Liver (tissue), 8 donors: ENCODE measurements at regions not wholly inside any gene's neighbourhood (a gene's known extent, or its start where the extent isn't known, plus 50 kb on each side); places are given as distances from the start of the nearest gene placed in this dataset.

Source experiments
- DNase-seq: peaks from one replicate; pipeline ENCODE4 v3.0.0-alpha.2; 2017; ENCODE audit warnings: low spot score
- H3K27ac ChIP-seq, 2 donors: one replicate each; pipeline ENCODE4 v1.7.0; 2013; ENCODE audit warnings: inconsistent platforms in 2 of 2, low read length in 2 of 2, control low read depth in 1 of 2, low read depth in 1 of 2, mild to moderate bottlenecking in 1 of 2
- H3K27me3 ChIP-seq, 4 donors: one replicate each; pipeline versions ENCODE4 v1.6.1 to v1.7.0; 2013; ENCODE audit warnings: low read length in 3 of 4, inconsistent platforms in 1 of 4, mild to moderate bottlenecking in 1 of 4, moderate library complexity in 1 of 4; ENCODE audit not compliant: control insufficient read depth in 4 of 4, insufficient read depth in 4 of 4
- H3K36me3 ChIP-seq, 4 donors: one replicate each; pipeline versions ENCODE4 v1.6.1 to v1.7.0; 2013; ENCODE audit warnings: low read length in 3 of 4, mild to moderate bottlenecking in 3 of 4, low read depth in 1 of 4, moderate library complexity in 1 of 4; ENCODE audit not compliant: control insufficient read depth in 4 of 4, insufficient read depth in 3 of 4
- H3K4me1 ChIP-seq, 4 donors: one replicate each; pipeline versions ENCODE4 v1.6.1 to v1.7.0; 2013; ENCODE audit warnings: low read length in 3 of 4, mild to moderate bottlenecking in 3 of 4, moderate library complexity in 1 of 4; ENCODE audit not compliant: control insufficient read depth in 4 of 4, insufficient read depth in 4 of 4
- H3K4me3 ChIP-seq, 3 donors: one replicate each; pipeline versions ENCODE4 v1.6.1 to v1.7.0; 2013; ENCODE audit warnings: low read length in 3 of 3, control low read depth in 1 of 3, low read depth in 1 of 3, mild to moderate bottlenecking in 1 of 3
- H3K9ac ChIP-seq, 2 donors: one replicate each; pipeline ENCODE4 v1.7.0; 2013; ENCODE audit warnings: low read length in 2 of 2, mild to moderate bottlenecking in 2 of 2, moderate library complexity in 2 of 2, control low read depth in 1 of 2, low read depth in 1 of 2
- H3K9me3 ChIP-seq, 4 donors: one replicate each; pipeline versions ENCODE4 v1.6.1 to v1.7.0; 2013; ENCODE audit warnings: low read length in 3 of 4; ENCODE audit not compliant: control insufficient read depth in 4 of 4
- ATF3 ChIP-seq: IDR thresholded peaks from 2 replicates; pipeline ENCODE4 v1.6.1; 2016; ENCODE audit warnings: antibody characterized with exemption
- CTCF ChIP-seq: fragments of 150-350 bp; IDR thresholded peaks from 2 replicates; pipeline ENCODE4 v1.5.1; 2017; ENCODE audit warnings: improper control_type of control experiment, low read depth, low read length; ENCODE audit not compliant: missing input control
- EGR1 ChIP-seq, 2 donors: IDR thresholded peaks; 2 replicates each; pipeline ENCODE4 v1.6.1; 2016 to 2018; ENCODE audit warnings: antibody characterized with exemption in 2 of 2, low read depth in 2 of 2
- FOXA1 ChIP-seq: IDR thresholded peaks from 2 replicates; pipeline ENCODE4 v1.6.1; 2016; ENCODE audit warnings: antibody characterized with exemption
- FOXA2 ChIP-seq: IDR thresholded peaks from 2 replicates; pipeline ENCODE4 v1.6.1; 2016; ENCODE audit warnings: antibody characterized with exemption
- GABPA ChIP-seq, 2 donors: IDR thresholded peaks in 1 of 2; conservative IDR thresholded peaks in 1 of 2; 2 replicates each; pipeline ENCODE4 v1.6.1; 2016; ENCODE audit warnings: antibody characterized with exemption in 2 of 2, mild to moderate bottlenecking in 1 of 2, moderate library complexity in 1 of 2
- HNF4A ChIP-seq, 2 donors: conservative IDR thresholded peaks; 2 replicates each; pipeline ENCODE4 v1.6.1; 2016; ENCODE audit warnings: antibody characterized with exemption in 2 of 2, mild to moderate bottlenecking in 2 of 2
- HNF4G ChIP-seq: IDR thresholded peaks from 2 replicates; pipeline ENCODE4 v1.6.1; 2016; ENCODE audit warnings: antibody characterized with exemption
- MAX ChIP-seq: IDR thresholded peaks from 2 replicates; pipeline ENCODE4 v1.6.1; 2016; ENCODE audit warnings: antibody characterized with exemption
- NR2F2 ChIP-seq: IDR thresholded peaks from 2 replicates; pipeline ENCODE4 v1.6.1; 2016; ENCODE audit warnings: antibody characterized with exemption
- RAD21 ChIP-seq, 2 donors: IDR thresholded peaks; 2 replicates each; pipeline ENCODE4 v1.6.1; 2016; ENCODE audit warnings: antibody characterized with exemption in 2 of 2, mild to moderate bottlenecking in 2 of 2
- REST ChIP-seq: IDR thresholded peaks from 2 replicates; pipeline ENCODE4 v1.6.1; 2016; ENCODE audit warnings: antibody characterized with exemption, mild to moderate bottlenecking
- TAF1 ChIP-seq: conservative IDR thresholded peaks from 2 replicates; pipeline ENCODE4 v1.6.1; 2016; ENCODE audit warnings: antibody characterized with exemption, mild to moderate bottlenecking
- WGBS: extraction: QIAGEN DNeasy Blood & Tissue Kit; methylation state at CpG from one replicate; pipeline ENCODE4 v1.1.7; 2013; 5-methylcytosine and 5-hydroxymethylcytosine counted together
- donor health status: healthy.
- donor health status: healthy.
- donor health status: healthy.
- donor health status: healthy.
- donor health status: healthy.

GRCh38 chr9:23123048-23123632, 676.5 kb downstream of the DMRTA1 start:
- no peaks in the 10 kb centered on the region for H3K27me3 ChIP-seq
- WGBS, result 67% methylated on average over 5 of the region's 5 CpGs

GRCh38 chr9:23145467-23145866, 680.6 kb downstream of the ELAVL2 start:
- Histone ChIP-seq H3K27me3 (no peaks in the 10 kb centered on the region), H3K4me1 (no peaks in the 10 kb centered on the region), H3K9me3 (peaks cover 0 to 4% (median 0%) of the 10 kb centered on the region in 4 donors), H3K36me3 (no peaks in the 10 kb centered on the region), H3K4me3 (no peak overlapping the region), H3K27ac (no peak overlapping the region), H3K9ac (no peak overlapping the region)
- TF ChIP-seq ATF3, result no peak
- no peak for TF ChIP-seq MAX
- no peak for TF ChIP-seq REST
- TF ChIP-seq TAF1, result no peak
- WGBS, result 95% methylated on average over 1 of the region's 1 CpG
- DNase-seq, result no peak

More at GRCh38 chr9:23123048-23123632, 676.5 kb downstream of the DMRTA1 start:
- H3K4me1 ChIP-seq, result no peaks in the 10 kb centered on the region
- TF ChIP-seq HNF4G (no peak), GABPA (IDR thresholded peaks at IDR 0.05 in 1 of 2, conservative IDR thresholded peaks at IDR 0.05 in 1 of 2) (no peak), NR2F2 (no peak), RAD21 (IDR thresholded peaks at IDR 0.05) (peak; percentile 85 to 87), ATF3 (no peak), EGR1 (IDR thresholded peaks at IDR 0.05; ENCODE audit: low read depth in 2 of 2) (no peak), TAF1 (no peak), CTCF (peak; percentile 56), FOXA2 (no peak), HNF4A (conservative IDR thresholded peaks at IDR 0.05) (peak in 1 of 2 donors; percentile 46), MAX (no peak), FOXA1 (no peak)
- H3K9ac ChIP-seq, result no peak overlapping the region
- no peaks in the 10 kb centered on the region for H3K36me3 ChIP-seq
- H3K4me3 ChIP-seq, result no peak overlapping the region
- H3K9me3 ChIP-seq, result no peaks in the 10 kb centered on the region
- H3K27ac ChIP-seq, result no peak overlapping the region
- DNase-seq, result no peak
